Tibial nerve (tissue), 4 donors: ENCODE measurements at regions not wholly inside any gene's neighbourhood (a gene's known extent, or its start where the extent isn't known, plus 50 kb on each side); places are given as distances from the start of the nearest gene placed in this dataset.

Experiments used
- DNase-seq, 2 donors: peaks; one replicate each; pipeline ENCODE4 v3.0.0-alpha.2; 2019; ENCODE audit warnings: low spot score in 2 of 2
- H3K27ac ChIP-seq, 4 donors: fragments of 200-600 bp; sonication (generic) in 3 of 4; one replicate each; pipeline ENCODE4 v1.5.1; 2017 to 2019; ENCODE audit warnings: mild to moderate bottlenecking in 1 of 4
- H3K27me3 ChIP-seq, 2 donors: fragments of 200-600 bp; sonication (generic) in 1 of 2; one replicate each; pipeline versions ENCODE4 v1.5.1 to v1.6.0; 2017 to 2019
- H3K36me3 ChIP-seq, 3 donors: fragments of 200-600 bp; sonication (generic); one replicate each; pipeline ENCODE4 v1.5.1; 2018 to 2019
- H3K4me1 ChIP-seq, 4 donors: fragments of 200-600 bp; sonication (generic) in 3 of 4; one replicate each; pipeline ENCODE4 v1.5.1; 2017 to 2019
- H3K4me3 ChIP-seq, 4 donors: fragments of 200-600 bp; sonication (generic) in 3 of 4; one replicate each; pipeline ENCODE4 v1.5.1; 2017 to 2019; ENCODE audit warnings: mild to moderate bottlenecking in 1 of 4, moderate library complexity in 1 of 4
- H3K9me3 ChIP-seq, 4 donors: fragments of 200-600 bp; sonication (generic) in 3 of 4; one replicate each; pipeline ENCODE4 v1.5.1; 2017 to 2019
- CTCF ChIP-seq, 5 experiments: fragments of 200-600 bp in 3 of 5; fragments of 450-650 bp in 2 of 5; sonication (generic) in 3 of 5; IDR thresholded peaks; one replicate each; pipeline ENCODE4 v1.5.1; 2016 to 2019; ENCODE audit warnings: antibody characterized with exemption in 5 of 5, mild to moderate bottlenecking in 3 of 5, moderate library complexity in 2 of 5
- EP300 ChIP-seq, 2 donors: sonication (generic); formaldehyde crosslinking; IDR thresholded peaks; one replicate each; pipeline ENCODE4 v1.6.1; 2017; ENCODE audit warnings: antibody characterized with exemption in 2 of 2, mild to moderate bottlenecking in 1 of 2
- POLR2A ChIP-seq, 2 donors: fragments of 450-650 bp; IDR thresholded peaks; one replicate each; pipeline ENCODE4 v1.6.1; 2017; ENCODE audit warnings: antibody characterized with exemption in 2 of 2, mild to moderate bottlenecking in 2 of 2, moderate library complexity in 2 of 2
- WGBS, 2 donors: methylation state at CpG; one replicate each; pipeline ENCODE4 v1.1.5; 2018; 5-methylcytosine and 5-hydroxymethylcytosine counted together

- WGBS, 2 donors = 31 to 34% methylated on average over 3 of the region's 3 CpGs
- peaks cover 0 to 40% (median 4%) of the 10 kb centered on the region in 4 donors for H3K4me1 ChIP-seq
- H3K4me3 ChIP-seq = no peak overlapping the region
- H3K27me3 ChIP-seq = no peaks in the 10 kb centered on the region
- H3K9me3 ChIP-seq = no peaks in the 10 kb centered on the region
- TF ChIP-seq EP300 (IDR thresholded peaks at IDR 0.05) = no peak
- TF ChIP-seq POLR2A (IDR thresholded peaks at IDR 0.05) = no peak
- TF ChIP-seq CTCF (IDR thresholded peaks at IDR 0.05) = no peak
- H3K27ac ChIP-seq = no peak overlapping the region
- DNase-seq = no peak
- no peaks in the 10 kb centered on the region for H3K36me3 ChIP-seq
These were observed 75.7 kb downstream of the FAM43A start for GRCh38 chr3:194761384-194761783.

GRCh38 chr3:194766845-194767244, 81.2 kb downstream of the FAM43A start:
- no peaks in the 10 kb centered on the region for H3K36me3 ChIP-seq
- 64 to 65% methylated on average over 7 of the region's 7 CpGs for WGBS, 2 donors
- TF ChIP-seq CTCF (IDR thresholded peaks at IDR 0.05) (no peak), EP300 (IDR thresholded peaks at IDR 0.05) (no peak), POLR2A (IDR thresholded peaks at IDR 0.05) (no peak)
- H3K9me3 ChIP-seq = no peaks in the 10 kb centered on the region
- no peaks in the 10 kb centered on the region for H3K27me3 ChIP-seq
- H3K4me1 ChIP-seq = peaks cover 0 to 33% (median 6%) of the 10 kb centered on the region in 4 donors
- H3K4me3 ChIP-seq = no peak overlapping the region
- no peak for DNase-seq
- H3K27ac ChIP-seq = peak overlapping the region in 2 of 4 donors; percentile 36 to 64

- no peaks in the 10 kb centered on the region for H3K36me3 ChIP-seq
These were observed 81.9 kb downstream of the FAM43A start for GRCh38 chr3:194767446-194768207.

GRCh38 chr3:194768586-194768985, 82.9 kb downstream of the FAM43A start:
- H3K27me3 ChIP-seq = no peaks in the 10 kb centered on the region
- no peak for TF ChIP-seq POLR2A (IDR thresholded peaks at IDR 0.05)
- H3K9me3 ChIP-seq = no peaks in the 10 kb centered on the region
- 61 to 73% methylated on average over 10 of the region's 10 CpGs for WGBS, 2 donors
- no peak for DNase-seq
- H3K27ac ChIP-seq = peak overlapping the region in 2 of 4 donors; percentile 5 to 64
- peak overlapping the region; percentile 4 to 49 (median 10) for H3K4me3 ChIP-seq
- H3K4me1 ChIP-seq = peaks cover 0 to 48% (median 6%) of the 10 kb centered on the region in 4 donors
- no peaks in the 10 kb centered on the region for H3K36me3 ChIP-seq

More at GRCh38 chr3:194767446-194768207, 81.9 kb downstream of the FAM43A start:
- H3K4me3 ChIP-seq = no peak overlapping the region
- H3K4me1 ChIP-seq = peaks cover 0 to 38% (median 6%) of the 10 kb centered on the region in 4 donors
- H3K9me3 ChIP-seq = no peaks in the 10 kb centered on the region
- no peak for DNase-seq
- no peak for TF ChIP-seq EP300 (IDR thresholded peaks at IDR 0.05)
- TF ChIP-seq CTCF (IDR thresholded peaks at IDR 0.05) = no peak
- TF ChIP-seq POLR2A (IDR thresholded peaks at IDR 0.05) = no peak
- H3K27ac ChIP-seq = peak overlapping the region in 3 of 4 donors; percentile 4 to 64 (median 42)
- H3K27me3 ChIP-seq = no peaks in the 10 kb centered on the region
- WGBS, 2 donors = 67 to 70% methylated on average over 8 of the region's 8 CpGs

GRCh38 chr3:194769020-194769643, 83.4 kb downstream of the FAM43A start:
- H3K27me3 ChIP-seq = no peaks in the 10 kb centered on the region
- WGBS, 2 donors = 2 to 3% methylated on average over 16 of the region's 16 CpGs
- TF ChIP-seq EP300 (IDR thresholded peaks at IDR 0.05) (peak in 1 of 2 donors; percentile 30), POLR2A (IDR thresholded peaks at IDR 0.05) (no peak), CTCF (IDR thresholded peaks at IDR 0.05) (peak in 1 of 5 experiments; percentile 7)
- peak overlapping the region in 3 of 4 donors; percentile 30 to 64 (median 56) for H3K27ac ChIP-seq
- peak; percentile 87 for DNase-seq
- peak overlapping the region; percentile 16 to 49 (median 34) for H3K4me3 ChIP-seq
- H3K4me1 ChIP-seq = peaks cover 0 to 53% (median 6%) of the 10 kb centered on the region in 4 donors
- H3K9me3 ChIP-seq = no peaks in the 10 kb centered on the region
- no peaks in the 10 kb centered on the region for H3K36me3 ChIP-seq
